OCI-LY7 (cell line): ENCODE measurements at regions not wholly inside any gene's neighbourhood (a gene's known extent, or its start where the extent isn't known, plus 50 kb on each side); places are given as distances from the start of the nearest gene placed in this dataset.

Source experiments
- BruUV-seq: library from RNA; stranded (reverse); fragments of 400-500 nt; replicated peaks from 2 replicates; lab custom pipeline; 2021; lab: Mats Ljungman, UMichigan
- CTCF ChIA-PET: fragments of 300-600 bp; sonication (Branson Sonifier 250); formaldehyde crosslinking; loops from one replicate; lab custom pipeline; 2022; ENCODE audit warnings: antibody characterized with exemption; ENCODE audit not compliant: unreplicated experiment; lab: Charles Lee
- POLR2A ChIA-PET: fragments of 300-600 bp; sonication (Branson Sonifier 250); formaldehyde crosslinking; loops from one replicate; lab custom pipeline; 2022; ENCODE audit warnings: antibody characterized with exemption; lab: Charles Lee
- DNase-seq: peaks from one replicate; pipeline ENCODE4 v3.0.0-alpha.2; 2015; ENCODE audit warnings: low spot score
- H2AFZ ChIP-seq: fragments of 200-600 bp; sonication (generic), shearing (Covaris generic); 2 replicates; pipeline ENCODE4 v1.6.1; 2014; ENCODE audit warnings: mild to moderate bottlenecking, antibody characterized with exemption, low read length, moderate library complexity
- H3K27ac ChIP-seq: fragments of 200-600 bp; sonication (generic); 2 replicates; pipeline ENCODE4 v1.5.1; 2014; ENCODE audit warnings: mixed run types, low read depth, mild to moderate bottlenecking, moderate library complexity, low read length, inconsistent platforms; ENCODE audit not compliant: poor library complexity, severe bottlenecking
- H3K36me3 ChIP-seq: fragments of 200-600 bp; sonication (generic); 2 replicates; pipeline ENCODE4 v1.6.1; 2014; ENCODE audit warnings: mild to moderate bottlenecking, antibody characterized with exemption, low read length, moderate library complexity, mixed read lengths; ENCODE audit not compliant: insufficient read depth
- H3K4me1 ChIP-seq: fragments of 200-600 bp; sonication (generic); 2 replicates; pipeline ENCODE4 v1.5.1; 2014; ENCODE audit warnings: mild to moderate bottlenecking, low read length; ENCODE audit not compliant: insufficient read depth, poor library complexity, severe bottlenecking
- H3K4me2 ChIP-seq: fragments of 200-600 bp; sonication (generic); 2 replicates; pipeline ENCODE4 v1.6.1; 2014; ENCODE audit warnings: mild to moderate bottlenecking, low read length
- H3K4me3 ChIP-seq: fragments of 200-600 bp; sonication (generic); 2 replicates; pipeline ENCODE4 v1.5.1; 2014; ENCODE audit warnings: mild to moderate bottlenecking, low read depth, low read length; ENCODE audit not compliant: poor library complexity, severe bottlenecking
- H3K79me2 ChIP-seq: fragments of 200-600 bp; sonication (generic); 2 replicates; pipeline ENCODE4 v1.6.1; 2016; ENCODE audit warnings: low read depth, mild to moderate bottlenecking, low read length, moderate library complexity, mixed read lengths; ENCODE audit not compliant: insufficient read depth
- H3K9me2 ChIP-seq: fragments of 200-600 bp; sonication (generic); 2 replicates; pipeline ENCODE4 v1.6.1; 2016; ENCODE audit warnings: mild to moderate bottlenecking, low read length, mixed read lengths; ENCODE audit not compliant: insufficient read depth
- H3K9me3 ChIP-seq: fragments of 200-600 bp; sonication (generic); 2 replicates; pipeline ENCODE4 v1.6.1; 2014; ENCODE audit warnings: mild to moderate bottlenecking, mixed run types, low read length, mixed read lengths
- H4K20me1 ChIP-seq: fragments of 200-600 bp; sonication (generic); 2 replicates; pipeline ENCODE4 v1.6.1; 2014; ENCODE audit warnings: mild to moderate bottlenecking, antibody characterized with exemption, low read length, moderate library complexity, mixed read lengths; ENCODE audit not compliant: insufficient read depth
- CTCF ChIP-seq: fragments of 200-600 bp; sonication (generic); conservative IDR thresholded peaks from 2 replicates; pipeline ENCODE4 v1.5.1; 2014; ENCODE audit warnings: mild to moderate bottlenecking, antibody characterized with exemption, low read length, moderate library complexity, mixed read lengths
- EZH2phosphoT487 ChIP-seq: fragments of 200-600 bp; sonication (generic); IDR thresholded peaks from 2 replicates; pipeline ENCODE4 v1.6.1; 2018; ENCODE audit warnings: low read depth, borderline replicate concordance, mild to moderate bottlenecking, mixed run types, antibody characterized with exemption, low read length, moderate library complexity, mixed read lengths
- intact Hi-C: fragments of 100-400 bp; cut with micrococcal nuclease; formaldehyde crosslinking; loops from one replicate; pipeline ENCODE4 v1.10.0; 2022; ENCODE audit not compliant: unreplicated experiment

GRCh38 chr18:55780586-55781071 lies 192.6 kb upstream of the TCF4 start:
- no peak for TF ChIP-seq CTCF
- no peak for TF ChIP-seq EZH2phosphoT487
- Histone ChIP-seq H3K4me3 (peak overlapping the region; percentile 63), H3K79me2 (no peaks in the 10 kb centered on the region), H3K9me3 (no peaks in the 10 kb centered on the region), H3K27ac (no peak overlapping the region), H2AFZ (0 out of 2 replicates have a peak overlapping the region, but pooled peaks have one; percentile 21), H3K36me3 (no peaks in the 10 kb centered on the region), H4K20me1 (no peaks in the 10 kb centered on the region), H3K9me2 (no peaks in the 10 kb centered on the region), H3K4me1 (peaks cover 13% of the 10 kb centered on the region), H3K4me2 (peak overlapping the region; percentile 85)
- intact Hi-C loops = loop anchor here (5.0 kb wide), 1 partner anchor 363 kb away; no protein-coding TSS in a partner anchor
- no peak for DNase-seq
- ChIA-PET POLR2A (interaction anchor here (0.7 kb wide), 1 partner anchor 95 kb away, joined by 4 read pairs; no protein-coding TSS in a partner anchor), CTCF (no interaction called here)
- no TSS peak for BruUV-seq

DNA sequence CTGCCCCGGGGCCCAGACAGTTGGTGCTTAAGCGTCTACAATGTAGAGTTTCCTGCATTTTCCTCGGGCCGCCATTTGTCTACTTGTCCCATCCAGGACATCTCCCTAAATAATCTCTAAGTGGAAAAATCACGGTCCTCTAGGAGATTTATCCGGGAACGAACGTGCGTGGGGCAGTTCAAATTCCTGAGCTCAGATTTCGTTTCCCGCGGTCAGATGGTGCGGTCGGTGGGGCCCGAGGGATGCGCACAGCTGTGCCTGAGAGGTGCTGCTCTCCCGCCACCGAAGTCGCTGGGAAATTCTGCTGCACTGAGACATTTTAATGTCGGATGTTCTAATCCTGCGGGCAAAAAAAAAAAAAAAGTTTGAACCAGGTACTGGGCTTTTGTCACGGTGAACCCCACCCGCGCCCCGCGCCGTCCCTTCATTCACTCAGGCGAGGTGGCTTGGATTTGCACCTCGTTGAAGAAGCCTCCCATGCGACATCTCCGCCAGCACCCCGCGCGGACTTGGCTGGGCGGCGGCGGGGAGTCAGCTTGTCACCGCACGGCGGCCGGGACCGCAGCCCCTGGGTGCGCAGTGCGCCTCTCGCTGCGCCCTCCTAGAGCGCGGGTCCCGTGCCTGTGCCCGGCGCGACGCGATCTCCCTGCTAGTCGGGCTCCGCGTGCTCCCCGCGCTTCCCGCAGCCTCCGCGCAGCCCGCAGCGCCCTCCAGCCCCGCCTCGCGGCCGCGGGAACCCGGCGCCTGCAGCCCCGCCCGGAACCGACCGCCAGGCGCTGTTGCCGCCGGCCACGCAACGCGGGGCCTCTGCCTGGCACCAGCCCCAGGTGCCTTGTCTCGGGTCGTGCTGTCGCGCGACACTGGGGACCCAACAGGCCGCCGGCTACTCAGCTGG lies 191.9 kb upstream of the TCF4 start:
- Histone ChIP-seq H3K36me3 (no peaks in the 10 kb centered on the region), H3K9me3 (no peaks in the 10 kb centered on the region), H3K27ac (no peak overlapping the region), H3K9me2 (no peaks in the 10 kb centered on the region), H2AFZ (peak overlapping the region; percentile 59; the same call in 1 of the 2 replicates), H4K20me1 (no peaks in the 10 kb centered on the region), H3K4me1 (peaks cover 13% of the 10 kb centered on the region), H3K4me2 (peak overlapping the region; percentile 85), H3K79me2 (no peaks in the 10 kb centered on the region), H3K4me3 (peak overlapping the region; percentile 63)
- POLR2A ChIA-PET = interaction anchor here (0.7 kb wide), 2 partner anchors 96 to 139 kb away, joined by 4 to 6 read pairs; no protein-coding TSS in a partner anchor
- peak; percentile 5 for DNase-seq
- BruUV-seq = no TSS peak
- CTCF ChIA-PET = no interaction called here
- TF ChIP-seq EZH2phosphoT487 = no peak
- TF ChIP-seq CTCF = no peak
- intact Hi-C loops = loop anchor here (5.0 kb wide), 1 partner anchor 363 kb away; no protein-coding TSS in a partner anchor
